ENCODE measurements at regions not wholly inside any gene's neighbourhood (a gene's known extent, or its start where the extent isn't known, plus 50 kb on each side); places are given as distances from the start of the nearest gene placed in this dataset.

DNA sequence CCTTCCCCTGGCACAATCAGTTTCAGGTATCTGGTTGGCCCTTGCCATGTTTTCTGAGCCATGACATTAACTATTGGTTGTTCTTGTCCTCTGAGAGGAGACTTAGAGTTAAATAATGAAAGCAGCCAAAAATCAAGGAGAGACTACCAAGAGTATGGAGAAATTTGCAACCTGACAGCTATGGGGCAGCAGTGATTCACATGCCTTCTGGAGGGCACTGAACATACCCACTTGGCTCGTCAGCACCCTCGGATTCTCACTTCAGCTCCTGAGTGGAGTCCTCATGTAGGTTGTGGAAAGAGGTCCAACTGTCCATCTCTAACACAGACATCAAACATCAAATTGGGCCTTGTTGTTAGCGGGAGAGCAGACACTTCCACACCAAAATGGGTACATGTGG, 265.6 kb downstream of the EBLN2 start:
- no peaks in the 10 kb centered on the region for H3K4me1 ChIP-seq (ENCODE audit: control insufficient read depth, insufficient read depth, low read length)
- no peak overlapping the region for H3K4me3 Mint-ChIP-seq
- no peaks in the 10 kb centered on the region for H3K27me3 ChIP-seq (ENCODE audit: control insufficient read depth, insufficient read depth, low read length)
- H3K36me3 Mint-ChIP-seq = no peaks in the 10 kb centered on the region
- no peaks in the 10 kb centered on the region for H3K9me3 ChIP-seq (ENCODE audit: control insufficient read depth, insufficient read depth, low read length)
- ATAC-seq (no peak), DNase-seq (no peak)
- no peak overlapping the region for H3K27ac Mint-ChIP-seq
- H3K27me3 Mint-ChIP-seq (ENCODE audit: low read depth in 2 of 2) = no peaks in the 10 kb centered on the region
- H3K4me3 ChIP-seq (ENCODE audit: low read length) = no peak overlapping the region
- intact Hi-C loops (cut with micrococcal nuclease) = no loop called here
- no peak overlapping the region for H3K27ac ChIP-seq (ENCODE audit: low read length)
- WGBS (ENCODE audit: insufficient coverage) = 83% methylated on average over 1 of the region's 3 CpGs
- TF ChIP-seq, protein P1, sequence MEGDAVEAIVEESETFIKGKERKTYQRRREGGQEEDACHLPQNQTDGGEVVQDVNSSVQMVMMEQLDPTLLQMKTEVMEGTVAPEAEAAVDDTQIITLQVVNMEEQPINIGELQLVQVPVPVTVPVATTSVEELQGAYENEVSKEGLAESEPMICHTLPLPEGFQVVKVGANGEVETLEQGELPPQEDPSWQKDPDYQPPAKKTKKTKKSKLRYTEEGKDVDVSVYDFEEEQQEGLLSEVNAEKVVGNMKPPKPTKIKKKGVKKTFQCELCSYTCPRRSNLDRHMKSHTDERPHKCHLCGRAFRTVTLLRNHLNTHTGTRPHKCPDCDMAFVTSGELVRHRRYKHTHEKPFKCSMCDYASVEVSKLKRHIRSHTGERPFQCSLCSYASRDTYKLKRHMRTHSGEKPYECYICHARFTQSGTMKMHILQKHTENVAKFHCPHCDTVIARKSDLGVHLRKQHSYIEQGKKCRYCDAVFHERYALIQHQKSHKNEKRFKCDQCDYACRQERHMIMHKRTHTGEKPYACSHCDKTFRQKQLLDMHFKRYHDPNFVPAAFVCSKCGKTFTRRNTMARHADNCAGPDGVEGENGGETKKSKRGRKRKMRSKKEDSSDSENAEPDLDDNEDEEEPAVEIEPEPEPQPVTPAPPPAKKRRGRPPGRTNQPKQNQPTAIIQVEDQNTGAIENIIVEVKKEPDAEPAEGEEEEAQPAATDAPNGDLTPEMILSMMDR (IDR thresholded peaks at IDR 0.05) = no peak
- H3K9me3 Mint-ChIP-seq = peaks cover 2 to 3% of the 10 kb centered on the region in 2 donors
- no peaks in the 10 kb centered on the region for H3K36me3 ChIP-seq (ENCODE audit: control insufficient read depth, insufficient read depth, low read length)
- H3K4me1 Mint-ChIP-seq = no peaks in the 10 kb centered on the region
